BE2C (cell line): ENCODE measurements at regions not wholly inside any gene's neighbourhood (a gene's known extent, or its start where the extent isn't known, plus 50 kb on each side); places are given as distances from the start of the nearest gene placed in this dataset.
A peak's percentile ranks its signal among the peaks of the same experiment; 100 is the strongest.

Source experiments
- DNase-seq: peaks from one replicate; pipeline ENCODE4 v3.0.0-alpha.2; 2020
- H3K27me3 ChIP-seq: fragments of 250-450 bp; sonication (Bioruptor Pico); 2 replicates; pipeline ENCODE4 v1.5.1; 2020; ENCODE audit warnings: mild to moderate bottlenecking
- H3K36me3 ChIP-seq: fragments of 250-450 bp; sonication (Bioruptor Pico); 2 replicates; pipeline ENCODE4 v1.5.1; 2020; ENCODE audit warnings: mild to moderate bottlenecking
- H3K4me1 ChIP-seq: fragments of 250-450 bp; sonication (Bioruptor Pico); 2 replicates; pipeline ENCODE4 v1.5.1; 2020
- H3K4me3 ChIP-seq: 2 replicates; pipeline ENCODE4 v1.5.1; 2011; ENCODE audit warnings: low read depth, low read length
- H3K9me3 ChIP-seq: fragments of 250-450 bp; sonication (Bioruptor Pico); 2 replicates; pipeline ENCODE4 v1.5.1; 2020
- TF ChIP-seq, protein P1 (sequence below): IDR thresholded peaks from 2 replicates; pipeline ENCODE4 v1.5.1; 2012; ENCODE audit warnings: mild to moderate bottlenecking, low read depth, low read length

DNA sequence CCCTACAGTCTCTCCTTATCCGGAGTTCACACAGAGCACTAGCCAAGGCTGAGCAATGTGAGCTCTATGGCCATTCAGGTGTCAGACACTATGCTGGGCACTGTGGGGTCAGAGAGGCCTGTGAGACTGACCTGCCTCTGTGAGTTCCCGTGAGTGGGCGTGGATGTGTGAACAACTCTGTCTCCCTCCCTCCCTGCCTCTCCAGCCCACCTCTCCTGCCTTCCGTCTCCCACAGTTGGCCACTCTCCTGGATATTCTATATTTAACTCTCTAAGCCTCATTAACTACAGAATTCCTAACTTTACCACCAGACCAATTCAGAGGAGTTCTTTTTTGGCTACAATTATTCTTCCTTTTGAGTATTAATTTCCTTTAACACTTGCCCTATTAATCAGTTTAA lies 191.6 kb upstream of the NCAM1 start:
- H3K27me3 ChIP-seq = no peaks in the 10 kb centered on the region
- peaks cover 2% of the 10 kb centered on the region; the same call in 1 of the 2 replicates for H3K9me3 ChIP-seq
- H3K36me3 ChIP-seq = no peaks in the 10 kb centered on the region
- TF ChIP-seq, protein P1, sequence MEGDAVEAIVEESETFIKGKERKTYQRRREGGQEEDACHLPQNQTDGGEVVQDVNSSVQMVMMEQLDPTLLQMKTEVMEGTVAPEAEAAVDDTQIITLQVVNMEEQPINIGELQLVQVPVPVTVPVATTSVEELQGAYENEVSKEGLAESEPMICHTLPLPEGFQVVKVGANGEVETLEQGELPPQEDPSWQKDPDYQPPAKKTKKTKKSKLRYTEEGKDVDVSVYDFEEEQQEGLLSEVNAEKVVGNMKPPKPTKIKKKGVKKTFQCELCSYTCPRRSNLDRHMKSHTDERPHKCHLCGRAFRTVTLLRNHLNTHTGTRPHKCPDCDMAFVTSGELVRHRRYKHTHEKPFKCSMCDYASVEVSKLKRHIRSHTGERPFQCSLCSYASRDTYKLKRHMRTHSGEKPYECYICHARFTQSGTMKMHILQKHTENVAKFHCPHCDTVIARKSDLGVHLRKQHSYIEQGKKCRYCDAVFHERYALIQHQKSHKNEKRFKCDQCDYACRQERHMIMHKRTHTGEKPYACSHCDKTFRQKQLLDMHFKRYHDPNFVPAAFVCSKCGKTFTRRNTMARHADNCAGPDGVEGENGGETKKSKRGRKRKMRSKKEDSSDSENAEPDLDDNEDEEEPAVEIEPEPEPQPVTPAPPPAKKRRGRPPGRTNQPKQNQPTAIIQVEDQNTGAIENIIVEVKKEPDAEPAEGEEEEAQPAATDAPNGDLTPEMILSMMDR = no peak
- H3K4me1 ChIP-seq = peaks cover 7% of the 10 kb centered on the region; the same call in 1 of the 2 replicates
- H3K4me3 ChIP-seq = no peak overlapping the region
- no peak for DNase-seq

DNA sequence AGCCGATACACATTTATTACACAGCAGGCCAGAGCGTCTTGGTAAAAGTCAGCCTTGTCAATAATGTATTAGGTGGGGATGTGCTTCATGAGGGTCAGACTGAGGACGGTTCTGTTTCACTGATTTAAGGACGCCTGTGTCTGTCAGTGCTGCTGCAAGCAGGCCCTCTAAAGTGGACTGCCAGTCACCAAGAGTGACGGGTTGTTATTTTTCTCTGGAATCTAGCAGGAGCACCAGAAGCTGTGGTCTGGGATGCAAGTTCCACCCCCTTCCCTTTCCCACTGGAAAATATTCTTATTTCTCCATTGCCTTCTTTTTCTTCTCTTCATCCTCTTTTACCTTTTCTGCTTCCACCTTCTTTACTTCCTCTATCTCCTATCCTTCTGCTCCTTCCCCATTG lies 191.2 kb upstream of the NCAM1 start:
- no peaks in the 10 kb centered on the region for H3K27me3 ChIP-seq
- H3K36me3 ChIP-seq = no peaks in the 10 kb centered on the region
- TF ChIP-seq, protein P1 = no peak
- peaks cover 7% of the 10 kb centered on the region; the same call in 1 of the 2 replicates for H3K4me1 ChIP-seq
- no peak for DNase-seq
- H3K9me3 ChIP-seq = peaks cover 2% of the 10 kb centered on the region; the same call in 1 of the 2 replicates
- no peak overlapping the region for H3K4me3 ChIP-seq

DNA sequence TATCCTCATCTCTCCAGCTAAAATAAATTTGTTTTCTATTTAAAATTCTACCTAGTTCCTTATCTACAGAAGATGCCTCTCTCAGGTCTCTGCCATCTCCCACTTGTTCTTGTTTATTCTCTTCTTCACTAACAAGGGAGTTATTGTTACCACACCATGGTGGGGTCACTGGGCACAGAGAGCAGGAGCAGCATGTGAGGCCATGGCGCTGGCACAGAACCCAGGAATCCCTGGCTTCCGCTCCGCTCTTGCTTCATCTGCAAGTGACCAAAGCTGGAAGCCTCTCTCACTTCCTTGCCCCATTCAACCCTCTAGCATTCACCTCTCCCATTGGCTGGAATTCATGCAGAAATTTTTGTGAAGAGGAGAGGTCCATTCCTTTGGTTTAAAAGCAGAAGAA lies 190.7 kb upstream of the NCAM1 start:
- H3K4me1 ChIP-seq = peaks cover 7% of the 10 kb centered on the region; the same call in 1 of the 2 replicates
- H3K27me3 ChIP-seq = no peaks in the 10 kb centered on the region
- H3K4me3 ChIP-seq = no peak overlapping the region
- no peak for DNase-seq
- TF ChIP-seq, protein P1 = no peak
- H3K36me3 ChIP-seq = no peaks in the 10 kb centered on the region
- H3K9me3 ChIP-seq = peaks cover 2% of the 10 kb centered on the region; the same call in 1 of the 2 replicates

DNA sequence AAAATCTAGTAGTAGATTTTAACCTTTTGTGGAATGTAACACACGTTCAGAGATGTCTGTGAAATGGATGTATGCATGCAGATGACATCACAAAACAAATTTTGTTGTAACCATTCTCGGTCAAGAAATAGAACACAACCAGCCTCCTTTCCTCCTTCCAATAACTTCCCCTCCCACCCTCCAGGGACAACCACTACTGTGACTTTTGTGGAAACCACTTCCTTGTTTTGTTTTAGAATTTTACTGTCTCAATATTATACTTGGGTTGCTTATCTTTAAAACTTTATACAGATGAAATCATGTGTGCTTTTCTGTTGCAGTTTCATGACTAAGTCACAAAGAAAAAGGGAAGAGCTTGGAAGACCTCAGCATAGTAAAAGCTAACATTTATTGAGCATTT lies 189.4 kb upstream of the NCAM1 start:
- TF ChIP-seq, protein P1 = no peak
- Histone ChIP-seq H3K4me3 (no peak overlapping the region), H3K36me3 (no peaks in the 10 kb centered on the region), H3K9me3 (peaks cover 2% of the 10 kb centered on the region; the same call in 1 of the 2 replicates), H3K4me1 (peaks cover 17% of the 10 kb centered on the region), H3K27me3 (no peaks in the 10 kb centered on the region)
- no peak for DNase-seq

DNA sequence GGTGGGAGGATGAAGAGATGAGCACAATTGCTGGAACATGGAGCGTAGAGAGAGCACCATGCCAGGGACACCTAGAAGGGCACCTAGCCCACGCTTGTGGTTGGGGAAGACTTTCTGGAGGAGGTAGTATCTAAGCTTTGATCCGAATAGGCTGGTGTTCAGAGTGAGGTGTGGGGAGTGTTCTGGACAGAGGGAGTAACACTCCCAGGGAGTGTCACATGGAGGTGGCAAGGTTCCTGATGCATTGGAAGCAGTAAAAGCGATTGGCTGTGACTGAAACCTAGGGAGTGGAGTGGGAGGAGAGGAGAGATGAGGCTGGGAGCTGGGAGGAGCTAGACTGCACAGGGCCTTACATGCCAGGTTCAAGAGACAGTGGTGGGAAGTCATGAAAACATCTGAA lies 188.0 kb upstream of the NCAM1 start:
- no peaks in the 10 kb centered on the region for H3K36me3 ChIP-seq
- no peaks in the 10 kb centered on the region for H3K27me3 ChIP-seq
- no peak overlapping the region for H3K4me3 ChIP-seq
- H3K9me3 ChIP-seq = peaks cover 2% of the 10 kb centered on the region; the same call in 1 of the 2 replicates
- H3K4me1 ChIP-seq = peaks cover 27% of the 10 kb centered on the region
- no peak for DNase-seq
- TF ChIP-seq, protein P1 = no peak

DNA sequence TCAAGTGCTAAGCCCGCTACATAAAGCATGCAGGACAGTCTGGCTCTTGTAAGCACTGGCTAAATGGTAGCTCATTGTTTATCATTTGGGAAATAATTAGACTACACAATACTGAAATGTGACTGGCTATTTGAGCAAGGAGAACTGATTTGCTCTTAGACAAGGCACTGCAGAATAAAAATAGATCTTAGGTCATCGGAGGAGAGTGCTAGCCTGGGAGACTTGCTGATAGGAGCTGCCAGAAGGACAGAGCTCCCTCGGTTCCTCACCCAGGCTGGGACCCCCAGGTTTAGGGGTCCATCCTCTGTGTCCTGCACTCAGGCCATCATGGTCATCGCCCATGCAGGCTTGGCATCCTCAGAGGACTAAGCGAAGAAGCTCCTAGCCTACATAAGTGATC lies 184.4 kb upstream of the NCAM1 start:
- H3K4me1 ChIP-seq = peaks cover 36% of the 10 kb centered on the region
- H3K27me3 ChIP-seq = no peaks in the 10 kb centered on the region
- H3K36me3 ChIP-seq = no peaks in the 10 kb centered on the region
- peak overlapping the region; percentile 9 for H3K4me3 ChIP-seq
- no peak for DNase-seq
- TF ChIP-seq, protein P1 = no peak
- H3K9me3 ChIP-seq = no peaks in the 10 kb centered on the region
